ENCODE measurements at regions not wholly inside any gene's neighbourhood (a gene's known extent, or its start where the extent isn't known, plus 50 kb on each side); places are given as distances from the start of the nearest gene placed in this dataset.
A peak's percentile ranks its signal among the peaks of the same experiment; 100 is the strongest.

- peak; percentile 34 for TF ChIP-seq CTCF (conservative IDR thresholded peaks at IDR 0.05; ENCODE audit: control insufficient read depth, insufficient read depth, low read depth, low read length)
- peak; percentile 25 for DNase-seq (ENCODE audit: low read depth)
- H3K4me3 ChIP-seq (ENCODE audit: control insufficient read depth, low read depth, low read length) = no peak overlapping the region
Observed at GRCh38 chr2:33681364-33681757, 82.3 kb upstream of the FAM98A start.

GRCh38 chr2:33680644-33681363 is 81.7 kb upstream of the FAM98A start:
- TF ChIP-seq CTCF (conservative IDR thresholded peaks at IDR 0.05; ENCODE audit: control insufficient read depth, insufficient read depth, low read depth, low read length) = no peak
- no peak overlapping the region for H3K4me3 ChIP-seq (ENCODE audit: control insufficient read depth, low read depth, low read length)
- DNase-seq (ENCODE audit: low read depth) = no peak

GRCh38 chr2:33678436-33678835 is 79.3 kb upstream of the FAM98A start:
- no peak for DNase-seq (ENCODE audit: low read depth)
- no peak for TF ChIP-seq CTCF (conservative IDR thresholded peaks at IDR 0.05; ENCODE audit: control insufficient read depth, insufficient read depth, low read depth, low read length)
- H3K4me3 ChIP-seq (ENCODE audit: control insufficient read depth, low read depth, low read length) = no peak overlapping the region

- peak; percentile 33 for TF ChIP-seq CTCF (conservative IDR thresholded peaks at IDR 0.05; ENCODE audit: control insufficient read depth, insufficient read depth, low read depth, low read length)
- DNase-seq (ENCODE audit: low read depth) = peak; percentile 31
- no peak overlapping the region for H3K4me3 ChIP-seq (ENCODE audit: control insufficient read depth, low read depth, low read length)
Observed at GRCh38 chr2:33673937-33674336, 74.8 kb upstream of the FAM98A start.

- no peak for TF ChIP-seq CTCF (conservative IDR thresholded peaks at IDR 0.05; ENCODE audit: control insufficient read depth, insufficient read depth, low read depth, low read length)
- no peak for DNase-seq (ENCODE audit: low read depth)
- H3K4me3 ChIP-seq (ENCODE audit: control insufficient read depth, low read depth, low read length) = no peak overlapping the region
Observed at GRCh38 chr2:33672896-33673295, 73.8 kb upstream of the FAM98A start.

GRCh38 chr2:33672389-33672788 is 73.3 kb upstream of the FAM98A start:
- H3K4me3 ChIP-seq (ENCODE audit: control insufficient read depth, low read depth, low read length) = no peak overlapping the region
- no peak for TF ChIP-seq CTCF (conservative IDR thresholded peaks at IDR 0.05; ENCODE audit: control insufficient read depth, insufficient read depth, low read depth, low read length)
- DNase-seq (ENCODE audit: low read depth) = no peak

GRCh38 chr2:33671198-33671597 is 72.1 kb upstream of the FAM98A start:
- H3K4me3 ChIP-seq (ENCODE audit: control insufficient read depth, low read depth, low read length) = no peak overlapping the region
- no peak for DNase-seq (ENCODE audit: low read depth)
- TF ChIP-seq CTCF (conservative IDR thresholded peaks at IDR 0.05; ENCODE audit: control insufficient read depth, insufficient read depth, low read depth, low read length) = no peak
